ENCODE measurements at regions not wholly inside any gene's neighbourhood (a gene's known extent, or its start where the extent isn't known, plus 50 kb on each side); places are given as distances from the start of the nearest gene placed in this dataset.

- H3K27ac ChIP-seq = no peak overlapping the region
- no peak for TF ChIP-seq ZC3H11A (IDR thresholded peaks at IDR 0.05)
- TF ChIP-seq CBX8 (IDR thresholded peaks at IDR 0.05) = no peak
- no peak for TF ChIP-seq HDAC2 (IDR thresholded peaks at IDR 0.05)
- no peak for TF ChIP-seq HOXB5 (CRISPR knock-in tag; IDR thresholded peaks at IDR 0.05)
- no peak for TF ChIP-seq EHF (CRISPR knock-in tag; IDR thresholded peaks at IDR 0.05)
- TF ChIP-seq KDM1A (IDR thresholded peaks at IDR 0.05; ENCODE audit: low read depth) = no peak
- no peak for TF ChIP-seq ZNF302 (CRISPR knock-in tag; IDR thresholded peaks at IDR 0.05)
- no peak for TF ChIP-seq GATA3 (IDR thresholded peaks at IDR 0.05; ENCODE audit: borderline replicate concordance)
- no peak for TF ChIP-seq NR3C1 (IDR thresholded peaks at IDR 0.05)
- no peak for TF ChIP-seq CEBPB (IDR thresholded peaks at IDR 0.05)
- no peak for TF ChIP-seq PHF8 (IDR thresholded peaks at IDR 0.05; ENCODE audit: borderline replicate concordance, low read depth)
- no peak for TF ChIP-seq FOXS1 (CRISPR knock-in tag; IDR thresholded peaks at IDR 0.05)
- TF ChIP-seq CHD4 (IDR thresholded peaks at IDR 0.05; ENCODE audit: borderline replicate concordance) = no peak
- no peak for TF ChIP-seq MAZ (IDR thresholded peaks at IDR 0.05; ENCODE audit: borderline replicate concordance, low read depth, low read length)
- no peak for TF ChIP-seq NFE2L2 (conservative IDR thresholded peaks at IDR 0.05; ENCODE audit: low read length)
- TF ChIP-seq RAD21 (conservative IDR thresholded peaks at IDR 0.05 in 1 of 2, IDR thresholded peaks at IDR 0.05 in 1 of 2) = no peak
- no peak for TF ChIP-seq HEYL (CRISPR knock-in tag; IDR thresholded peaks at IDR 0.05)
- no peak for TF ChIP-seq MAFK (IDR thresholded peaks at IDR 0.05; ENCODE audit: partially characterized antibody)
- no peak for TF ChIP-seq E2F6 (IDR thresholded peaks at IDR 0.05; ENCODE audit: borderline replicate concordance, low read depth)
- no peak for TF ChIP-seq POLR2A (IDR thresholded peaks at IDR 0.05; ENCODE audit: low read length)
- no peaks in the 10 kb centered on the region for H3K4me1 ChIP-seq
- no peak overlapping the region for H3K4me3 ChIP-seq
- no peaks in the 10 kb centered on the region for H3K9me3 ChIP-seq
- no peak for DNase-seq (ENCODE audit: low read depth in 1 of 2, low spot score in 1 of 2)
- H3K4me2 ChIP-seq = no peak overlapping the region
- 0% methylated on average over 1 of the region's 2 CpGs for WGBS (ENCODE audit: missing lambda C conversion rate)
- no peak for ATAC-seq
- CTCF ChIA-PET = no interaction called here
- POLR2A ChIA-PET = no interaction called here
- FAIRE-seq = no peak
These were observed 99.7 kb upstream of the CXCL13 start for GRCh38 chr4:77505958-77506319.

- no peak for ATAC-seq
- CTCF ChIA-PET = no interaction called here
These were observed 95.3 kb upstream of the CXCL13 start for GRCh38 chr4:77510367-77510766.

More at GRCh38 chr4:77510367-77510766, 95.3 kb upstream of the CXCL13 start:
- 24% methylated on average over 5 of the region's 6 CpGs for WGBS (ENCODE audit: missing lambda C conversion rate)
- H3K4me1 ChIP-seq = no peaks in the 10 kb centered on the region
- no peak overlapping the region for H3K4me2 ChIP-seq
- POLR2A ChIA-PET = no interaction called here
- H3K27ac ChIP-seq = no peak overlapping the region
- TF ChIP-seq CTCF (IDR thresholded peaks at IDR 0.05) (no peak), JUN (IDR thresholded peaks at IDR 0.05) (no peak), MAX (IDR thresholded peaks at IDR 0.05) (no peak), ZSCAN20 (CRISPR knock-in tag; IDR thresholded peaks at IDR 0.05) (no peak), CBX8 (IDR thresholded peaks at IDR 0.05) (no peak), FOXS1 (CRISPR knock-in tag; IDR thresholded peaks at IDR 0.05) (no peak), FOSB (CRISPR knock-in tag; IDR thresholded peaks at IDR 0.05) (no peak), NPAS2 (CRISPR knock-in tag; IDR thresholded peaks at IDR 0.05; ENCODE audit: borderline replicate concordance) (no peak), SMC3 (IDR thresholded peaks at IDR 0.05) (no peak), ATOH8 (CRISPR knock-in tag; IDR thresholded peaks at IDR 0.05; ENCODE audit: low read depth) (no peak), RFX5 (IDR thresholded peaks at IDR 0.05) (no peak)
- H3K4me3 ChIP-seq = no peak overlapping the region
- DNase-seq (ENCODE audit: low read depth in 1 of 2, low spot score in 1 of 2) = no peak
- no peak for FAIRE-seq
- no peaks in the 10 kb centered on the region for H3K9me3 ChIP-seq
